Gastroesophageal sphincter (tissue), 3 donors: ENCODE measurements at regions not wholly inside any gene's neighbourhood (a gene's known extent, or its start where the extent isn't known, plus 50 kb on each side); places are given as distances from the start of the nearest gene placed in this dataset.

ENCODE experiments used
- EP300 ChIP-seq: sonication (generic); formaldehyde crosslinking; IDR thresholded peaks from one replicate; pipeline ENCODE4 v1.6.1; 2017; ENCODE audit warnings: antibody characterized with exemption, mild to moderate bottlenecking
- TF ChIP-seq, protein P1 (sequence below), 4 experiments: fragments of 200-600 bp in 2 of 4; fragments of 450-650 bp in 2 of 4; sonication (generic) in 1 of 4; IDR thresholded peaks; one replicate each; pipeline ENCODE4 v1.5.1; 2017 to 2019; ENCODE audit warnings: antibody characterized with exemption in 4 of 4, mild to moderate bottlenecking in 2 of 4, moderate library complexity in 2 of 4

DNA sequence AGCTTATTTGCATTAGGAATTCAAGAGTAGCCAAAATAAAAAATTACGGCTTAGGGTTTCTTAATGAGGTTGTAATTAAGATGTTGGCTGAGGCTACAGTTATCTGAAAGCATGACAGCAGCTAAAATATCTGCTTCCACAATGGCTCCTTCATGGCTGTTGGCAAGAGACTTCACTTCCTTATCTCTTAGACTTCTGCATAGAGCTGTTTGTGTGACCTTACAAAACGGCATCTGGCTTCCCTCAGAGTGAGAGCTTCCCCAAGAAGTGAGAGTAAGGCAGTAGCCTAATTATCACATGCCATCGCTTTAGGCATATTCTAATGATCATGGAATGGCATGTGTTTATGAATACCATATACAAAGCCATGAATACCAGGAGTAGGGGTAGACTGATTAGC, 57.6 kb downstream of the CCDC59 start:
- TF ChIP-seq, protein P1, sequence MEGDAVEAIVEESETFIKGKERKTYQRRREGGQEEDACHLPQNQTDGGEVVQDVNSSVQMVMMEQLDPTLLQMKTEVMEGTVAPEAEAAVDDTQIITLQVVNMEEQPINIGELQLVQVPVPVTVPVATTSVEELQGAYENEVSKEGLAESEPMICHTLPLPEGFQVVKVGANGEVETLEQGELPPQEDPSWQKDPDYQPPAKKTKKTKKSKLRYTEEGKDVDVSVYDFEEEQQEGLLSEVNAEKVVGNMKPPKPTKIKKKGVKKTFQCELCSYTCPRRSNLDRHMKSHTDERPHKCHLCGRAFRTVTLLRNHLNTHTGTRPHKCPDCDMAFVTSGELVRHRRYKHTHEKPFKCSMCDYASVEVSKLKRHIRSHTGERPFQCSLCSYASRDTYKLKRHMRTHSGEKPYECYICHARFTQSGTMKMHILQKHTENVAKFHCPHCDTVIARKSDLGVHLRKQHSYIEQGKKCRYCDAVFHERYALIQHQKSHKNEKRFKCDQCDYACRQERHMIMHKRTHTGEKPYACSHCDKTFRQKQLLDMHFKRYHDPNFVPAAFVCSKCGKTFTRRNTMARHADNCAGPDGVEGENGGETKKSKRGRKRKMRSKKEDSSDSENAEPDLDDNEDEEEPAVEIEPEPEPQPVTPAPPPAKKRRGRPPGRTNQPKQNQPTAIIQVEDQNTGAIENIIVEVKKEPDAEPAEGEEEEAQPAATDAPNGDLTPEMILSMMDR (IDR thresholded peaks at IDR 0.05), result no peak
- TF ChIP-seq EP300, result no peak
